ENCODE measurements at regions not wholly inside any gene's neighbourhood (a gene's known extent, or its start where the extent isn't known, plus 50 kb on each side); places are given as distances from the start of the nearest gene placed in this dataset.

- Histone ChIP-seq H3K4me1 (ENCODE audit: control insufficient read depth in 4 of 4, insufficient read depth in 4 of 4, low read length in 3 of 4) (peaks cover 0 to 26% (median 17%) of the 10 kb centered on the region in 4 donors), H3K9ac (ENCODE audit: low read depth in 1 of 2, low read length in 2 of 2) (no peak overlapping the region)
Measured at GRCh38 chr2:64748147-64748546, 94.4 kb upstream of the SERTAD2 start.

GRCh38 chr2:64748561-64748960 lies 94.8 kb upstream of the SERTAD2 start:
- H3K27me3 ChIP-seq (ENCODE audit: control insufficient read depth in 4 of 4, insufficient read depth in 4 of 4, low read length in 3 of 4): no peaks in the 10 kb centered on the region
- peak overlapping the region; percentile 5 to 22 for H3K27ac ChIP-seq (ENCODE audit: low read depth in 1 of 2, low read length in 2 of 2)
- no peak overlapping the region for H3K9ac ChIP-seq (ENCODE audit: low read depth in 1 of 2, low read length in 2 of 2)
- no peak for DNase-seq (ENCODE audit: low spot score)
- no peaks in the 10 kb centered on the region for H3K36me3 ChIP-seq (ENCODE audit: control insufficient read depth in 4 of 4, insufficient read depth in 3 of 4, low read depth in 1 of 4, low read length in 3 of 4)
- no peaks in the 10 kb centered on the region for H3K9me3 ChIP-seq (ENCODE audit: control insufficient read depth in 4 of 4, low read length in 3 of 4)
- H3K4me1 ChIP-seq (ENCODE audit: control insufficient read depth in 4 of 4, insufficient read depth in 4 of 4, low read length in 3 of 4): peaks cover 0 to 26% (median 17%) of the 10 kb centered on the region in 4 donors
- 53% methylated on average over 2 of the region's 2 CpGs for WGBS
- H3K4me3 ChIP-seq (ENCODE audit: low read depth in 1 of 3, low read length in 3 of 3): no peak overlapping the region
- TF ChIP-seq RXRA (IDR thresholded peaks at IDR 0.05) (no peak), HNF4A (conservative IDR thresholded peaks at IDR 0.05) (no peak), TAF1 (conservative IDR thresholded peaks at IDR 0.05) (no peak), ZBTB33 (IDR thresholded peaks at IDR 0.05) (no peak), NR2F2 (IDR thresholded peaks at IDR 0.05) (no peak), RAD21 (IDR thresholded peaks at IDR 0.05) (no peak), SP1 (IDR thresholded peaks at IDR 0.05) (no peak), CTCF (IDR thresholded peaks at IDR 0.05; ENCODE audit: low read depth, low read length, missing input control) (no peak)

More at GRCh38 chr2:64748147-64748546, 94.4 kb upstream of the SERTAD2 start:
- no peak for DNase-seq (ENCODE audit: low spot score)
- no peaks in the 10 kb centered on the region for H3K36me3 ChIP-seq (ENCODE audit: control insufficient read depth in 4 of 4, insufficient read depth in 3 of 4, low read depth in 1 of 4, low read length in 3 of 4)
- no peaks in the 10 kb centered on the region for H3K9me3 ChIP-seq (ENCODE audit: control insufficient read depth in 4 of 4, low read length in 3 of 4)
- WGBS: 97% methylated on average over 3 of the region's 3 CpGs
- no peaks in the 10 kb centered on the region for H3K27me3 ChIP-seq (ENCODE audit: control insufficient read depth in 4 of 4, insufficient read depth in 4 of 4, low read length in 3 of 4)
- no peak overlapping the region for H3K27ac ChIP-seq (ENCODE audit: low read depth in 1 of 2, low read length in 2 of 2)
- no peak overlapping the region for H3K4me3 ChIP-seq (ENCODE audit: low read depth in 1 of 3, low read length in 3 of 3)
- TF ChIP-seq FOXA1 (IDR thresholded peaks at IDR 0.05) (no peak), HNF4G (IDR thresholded peaks at IDR 0.05) (no peak), ATF3 (IDR thresholded peaks at IDR 0.05) (no peak), JUND (IDR thresholded peaks at IDR 0.05) (no peak), RXRA (IDR thresholded peaks at IDR 0.05) (no peak), HNF4A (conservative IDR thresholded peaks at IDR 0.05) (no peak), RAD21 (IDR thresholded peaks at IDR 0.05) (no peak), CTCF (IDR thresholded peaks at IDR 0.05; ENCODE audit: low read depth, low read length, missing input control) (no peak), NR2F2 (IDR thresholded peaks at IDR 0.05) (no peak), TAF1 (conservative IDR thresholded peaks at IDR 0.05) (no peak), REST (IDR thresholded peaks at IDR 0.05) (no peak), YY1 (IDR thresholded peaks at IDR 0.05) (no peak), EGR1 (IDR thresholded peaks at IDR 0.05; ENCODE audit: low read depth in 2 of 2) (no peak), GABPA (IDR thresholded peaks at IDR 0.05 in 1 of 2, conservative IDR thresholded peaks at IDR 0.05 in 1 of 2) (no peak)

Data from liver (tissue), 8 donors.